Neural progenitor cell (in vitro differentiated cells): ENCODE measurements at regions not wholly inside any gene's neighbourhood (a gene's known extent, or its start where the extent isn't known, plus 50 kb on each side); places are given as distances from the start of the nearest gene placed in this dataset.

Experiments
- DNase-seq: peaks from one replicate; pipeline ENCODE4 v3.0.0-alpha.2; 2016; ENCODE audit warnings: low spot score
- H2AFZ ChIP-seq: fragments of 200-600 bp; sonication (generic); replicated peaks from 2 replicates; pipeline ENCODE4 v1.6.1; 2016; ENCODE audit warnings: antibody characterized with exemption
- H3F3A ChIP-seq: fragments of 200-600 bp; sonication (generic); 2 replicates; pipeline ENCODE4 v1.6.1; 2016; ENCODE audit warnings: antibody characterized with exemption, low read depth
- H3K27ac ChIP-seq: fragments of 200-600 bp; sonication (generic); 2 replicates; pipeline ENCODE4 v1.5.1; 2016; ENCODE audit warnings: mild to moderate bottlenecking
- H3K27me3 ChIP-seq: fragments of 200-600 bp; sonication (generic); 2 replicates; pipeline ENCODE4 v1.6.1; 2016; ENCODE audit warnings: mild to moderate bottlenecking, moderate library complexity
- H3K36me3 ChIP-seq: fragments of 200-600 bp; sonication (generic); 2 replicates; pipeline ENCODE4 v1.5.1; 2016
- H3K4me1 ChIP-seq: fragments of 200-600 bp; sonication (generic); 2 replicates; pipeline ENCODE4 v1.6.1; 2016; ENCODE audit warnings: mixed run types
- H3K4me2 ChIP-seq: fragments of 200-600 bp; sonication (generic); 2 replicates; pipeline ENCODE4 v1.6.1; 2016
- H3K4me3 ChIP-seq: fragments of 200-600 bp; sonication (generic); 2 replicates; pipeline ENCODE4 v1.5.1; 2016
- H3K79me2 ChIP-seq: fragments of 200-600 bp; sonication (generic); 2 replicates; pipeline ENCODE4 v1.6.1; 2016; ENCODE audit warnings: low read depth
- H3K9ac ChIP-seq: fragments of 200-600 bp; sonication (generic); 2 replicates; pipeline ENCODE4 v1.6.1; 2016
- H3K9me3 ChIP-seq: fragments of 200-600 bp; sonication (generic); 2 replicates; pipeline ENCODE4 v1.5.1; 2016; ENCODE audit warnings: low read depth
- H4K20me1 ChIP-seq: fragments of 200-600 bp; sonication (generic); 2 replicates; pipeline ENCODE4 v1.6.1; 2016; ENCODE audit warnings: low read depth
- H3K27ac Mint-ChIP-seq: 3 replicates; pipeline ENCODE4 v1.8.0; 2021; ENCODE audit warnings: mixed read lengths
- H3K27me3 Mint-ChIP-seq: 2 replicates; pipeline ENCODE4 v1.8.0; 2022; ENCODE audit warnings: low read depth, mild to moderate bottlenecking, inconsistent platforms, moderate library complexity, mixed read lengths; ENCODE audit not compliant: insufficient read depth
- H3K36me3 Mint-ChIP-seq: 3 replicates; pipeline ENCODE4 v1.8.0; 2021; ENCODE audit warnings: mixed read lengths
- H3K4me1 Mint-ChIP-seq: 3 replicates; pipeline ENCODE4 v1.8.0; 2021; ENCODE audit warnings: mixed read lengths
- H3K4me3 Mint-ChIP-seq: 3 replicates; pipeline ENCODE4 v1.8.0; 2021; ENCODE audit warnings: mild to moderate bottlenecking, moderate library complexity, mixed read lengths
- H3K9me3 Mint-ChIP-seq: 3 replicates; pipeline ENCODE4 v1.8.0; 2020; ENCODE audit warnings: mixed read lengths
- CTCF ChIP-seq: fragments of 200-600 bp; sonication (generic); IDR thresholded peaks from 2 replicates; pipeline ENCODE4 v1.5.1; 2017; ENCODE audit warnings: antibody characterized with exemption, mild to moderate bottlenecking
- EZH2 ChIP-seq: fragments of 200-600 bp; sonication (generic); IDR thresholded peaks from 2 replicates; pipeline ENCODE4 v1.6.1; 2017; ENCODE audit warnings: antibody characterized with exemption, mild to moderate bottlenecking, moderate library complexity
- EZH2phosphoT487 ChIP-seq: fragments of 200-600 bp; sonication (generic); IDR thresholded peaks from 2 replicates; pipeline ENCODE4 v1.6.1; 2017; ENCODE audit warnings: antibody characterized with exemption

DNA sequence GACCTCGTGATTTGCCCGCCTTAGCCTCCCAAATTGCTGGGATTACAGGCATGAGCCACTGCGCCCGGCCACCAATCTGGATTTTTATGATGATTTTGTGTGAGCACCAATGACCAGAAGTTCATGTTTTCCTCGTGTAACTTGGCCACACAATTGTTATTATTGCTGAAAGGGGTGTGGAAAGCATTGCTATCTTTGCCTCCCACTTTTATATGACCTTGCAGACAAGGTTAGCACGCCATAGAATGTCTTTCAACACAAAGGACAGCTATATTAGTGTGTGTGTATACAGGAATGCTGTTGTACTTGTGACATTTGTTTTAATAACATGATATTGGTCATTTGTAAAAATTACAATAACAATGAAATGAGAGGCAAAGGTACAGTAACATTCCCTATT lies 155.0 kb upstream of the ERCC6L2 start:
- no peaks in the 10 kb centered on the region for H4K20me1 ChIP-seq
- Mint-ChIP-seq H3K9me3 (peaks cover 12% of the 10 kb centered on the region), H3K4me3 (no peak overlapping the region), H3K36me3 (no peaks in the 10 kb centered on the region), H3K4me1 (no peaks in the 10 kb centered on the region), H3K27me3 (no peaks in the 10 kb centered on the region), H3K27ac (no peak overlapping the region)
- no peak overlapping the region for H3K9ac ChIP-seq
- H3K27ac ChIP-seq: no peak overlapping the region
- TF ChIP-seq CTCF (no peak), EZH2phosphoT487 (no peak), EZH2 (no peak)
- no peak overlapping the region for H3K4me2 ChIP-seq
- H3K79me2 ChIP-seq: no peaks in the 10 kb centered on the region
- no peaks in the 10 kb centered on the region for H3F3A ChIP-seq
- H3K4me3 ChIP-seq: no peak overlapping the region
- H3K9me3 ChIP-seq: no peaks in the 10 kb centered on the region
- H3K36me3 ChIP-seq: no peaks in the 10 kb centered on the region
- H3K27me3 ChIP-seq: no peaks in the 10 kb centered on the region
- no peak for DNase-seq
- no peak overlapping the region for H2AFZ ChIP-seq
- no peaks in the 10 kb centered on the region for H3K4me1 ChIP-seq

- no peaks in the 10 kb centered on the region for H3K27me3 ChIP-seq
- Mint-ChIP-seq H3K4me1 (no peaks in the 10 kb centered on the region), H3K9me3 (peaks cover 15% of the 10 kb centered on the region), H3K4me3 (no peak overlapping the region), H3K27ac (no peak overlapping the region), H3K36me3 (no peaks in the 10 kb centered on the region), H3K27me3 (no peaks in the 10 kb centered on the region)
- H3F3A ChIP-seq: no peaks in the 10 kb centered on the region
- TF ChIP-seq EZH2phosphoT487 (no peak), EZH2 (no peak), CTCF (no peak)
- H3K79me2 ChIP-seq: no peaks in the 10 kb centered on the region
- DNase-seq: no peak
- no peak overlapping the region for H3K4me3 ChIP-seq
- no peak overlapping the region for H3K9ac ChIP-seq
- no peaks in the 10 kb centered on the region for H4K20me1 ChIP-seq
- no peaks in the 10 kb centered on the region for H3K9me3 ChIP-seq
- H3K36me3 ChIP-seq: no peaks in the 10 kb centered on the region
- H2AFZ ChIP-seq: no peak overlapping the region
- H3K27ac ChIP-seq: no peak overlapping the region
- no peak overlapping the region for H3K4me2 ChIP-seq
- H3K4me1 ChIP-seq: no peaks in the 10 kb centered on the region
These were observed 156.1 kb upstream of the ERCC6L2 start for GRCh38 chr9:95719354-95719753.

DNA sequence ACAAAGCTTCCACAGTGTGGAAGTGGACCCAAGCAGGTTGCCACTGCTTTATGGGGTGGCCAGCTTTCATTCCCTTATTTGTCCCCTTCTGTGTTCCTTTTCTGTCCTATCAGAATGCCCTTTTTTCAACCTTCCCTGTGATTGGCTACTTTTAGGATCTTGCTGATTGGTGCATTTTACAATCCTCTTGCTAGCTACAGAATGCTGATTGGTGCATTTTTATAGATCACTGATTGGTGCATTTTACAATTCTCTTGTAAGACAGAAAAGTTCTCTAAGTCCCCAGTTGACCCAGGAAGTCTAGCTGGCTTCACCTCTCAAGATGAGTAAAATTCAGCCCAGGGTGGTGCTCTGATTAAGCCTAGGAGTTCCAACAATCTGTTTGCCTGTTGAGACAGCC lies 157.2 kb upstream of the ERCC6L2 start:
- no peaks in the 10 kb centered on the region for H4K20me1 ChIP-seq
- DNase-seq: no peak
- H3F3A ChIP-seq: no peaks in the 10 kb centered on the region
- no peak overlapping the region for H3K9ac ChIP-seq
- H3K27ac Mint-ChIP-seq: no peak overlapping the region
- peak overlapping the region; percentile 9 for H3K4me3 Mint-ChIP-seq
- H3K4me3 ChIP-seq: no peak overlapping the region
- H3K36me3 ChIP-seq: no peaks in the 10 kb centered on the region
- no peaks in the 10 kb centered on the region for H3K27me3 ChIP-seq
- H3K4me1 Mint-ChIP-seq: no peaks in the 10 kb centered on the region
- no peaks in the 10 kb centered on the region for H3K79me2 ChIP-seq
- H3K27ac ChIP-seq: no peak overlapping the region
- H2AFZ ChIP-seq: no peak overlapping the region
- H3K4me1 ChIP-seq: no peaks in the 10 kb centered on the region
- H3K27me3 Mint-ChIP-seq: peaks cover under 1% of the 10 kb centered on the region
- H3K36me3 Mint-ChIP-seq: no peaks in the 10 kb centered on the region
- H3K9me3 ChIP-seq: no peaks in the 10 kb centered on the region
- no peak overlapping the region for H3K4me2 ChIP-seq
- peaks cover 17% of the 10 kb centered on the region for H3K9me3 Mint-ChIP-seq
- TF ChIP-seq EZH2phosphoT487 (no peak), EZH2 (no peak), CTCF (no peak)
